ENCODE measurements at regions not wholly inside any gene's neighbourhood (a gene's known extent, or its start where the extent isn't known, plus 50 kb on each side); places are given as distances from the start of the nearest gene placed in this dataset. TPM values are rescaled to one million over a fixed set of nuclear protein-coding genes. Genes with fewer than 3 reads are reported as not detected.
"Not testable (repeated sequence)": the region's sequence is repeated elsewhere in the genome, so short reads cannot be mapped to it uniquely, and the experiment has no call there.

GRCh38 chr2:110267828-110268407 lies 55.6 kb upstream of the MTLN start:
- CTCF ChIA-PET: not testable (repeated sequence)

GRCh38 chr2:110264804-110265203 lies 52.5 kb upstream of the MTLN start:
- H3K9me3 Mint-ChIP-seq (ENCODE audit: insufficient read depth); H3K27me3 Mint-ChIP-seq (ENCODE audit: low read depth); H3K4me3 Mint-ChIP-seq; POLR2A ChIA-PET; H3K4me1 Mint-ChIP-seq (ENCODE audit: low read depth); DNase-seq; ATAC-seq; H3K27ac Mint-ChIP-seq; H3K36me3 Mint-ChIP-seq (ENCODE audit: low read depth); CTCF ChIA-PET: not testable (repeated sequence)

More at GRCh38 chr2:110267828-110268407, 55.6 kb upstream of the MTLN start:
- H3K4me3 Mint-ChIP-seq; POLR2A ChIA-PET; H3K9me3 Mint-ChIP-seq (ENCODE audit: insufficient read depth); H3K27ac Mint-ChIP-seq; H3K4me1 Mint-ChIP-seq (ENCODE audit: low read depth); H3K27me3 Mint-ChIP-seq (ENCODE audit: low read depth); H3K36me3 Mint-ChIP-seq (ENCODE audit: low read depth); DNase-seq: not testable (repeated sequence)
- ATAC-seq: peak; percentile 84

GRCh38 chr2:110264076-110264681 lies 51.8 kb upstream of the MTLN start:
- H3K4me1 Mint-ChIP-seq (ENCODE audit: low read depth); H3K4me3 Mint-ChIP-seq; POLR2A ChIA-PET; H3K27me3 Mint-ChIP-seq (ENCODE audit: low read depth); CTCF ChIA-PET; H3K9me3 Mint-ChIP-seq (ENCODE audit: insufficient read depth); H3K36me3 Mint-ChIP-seq (ENCODE audit: low read depth); DNase-seq; ATAC-seq; H3K27ac Mint-ChIP-seq: not testable (repeated sequence)

GRCh38 chr2:110263462-110263861 lies 51.1 kb upstream of the MTLN start:
- H3K36me3 Mint-ChIP-seq (ENCODE audit: low read depth); DNase-seq; CTCF ChIA-PET; H3K9me3 Mint-ChIP-seq (ENCODE audit: insufficient read depth); ATAC-seq; H3K4me3 Mint-ChIP-seq; H3K4me1 Mint-ChIP-seq (ENCODE audit: low read depth); H3K27ac Mint-ChIP-seq; H3K27me3 Mint-ChIP-seq (ENCODE audit: low read depth); POLR2A ChIA-PET: not testable (repeated sequence)

Small RNAs in the stretch of these regions (microRNA-seq; reads per million reads assigned to microRNA genes)
- gene MIR4436B2: not detected
